HG02884 (cell line): ENCODE measurements at regions not wholly inside any gene's neighbourhood (a gene's known extent, or its start where the extent isn't known, plus 50 kb on each side); places are given as distances from the start of the nearest gene placed in this dataset.

Experiments used
- ATAC-seq: cut with Tn5 transposase; IDR thresholded peaks from one replicate; pipeline ENCODE4 v1.9.1; 2021; ENCODE audit warnings: mild to moderate bottlenecking, moderate library complexity; ENCODE audit not compliant: unreplicated experiment

DNA sequence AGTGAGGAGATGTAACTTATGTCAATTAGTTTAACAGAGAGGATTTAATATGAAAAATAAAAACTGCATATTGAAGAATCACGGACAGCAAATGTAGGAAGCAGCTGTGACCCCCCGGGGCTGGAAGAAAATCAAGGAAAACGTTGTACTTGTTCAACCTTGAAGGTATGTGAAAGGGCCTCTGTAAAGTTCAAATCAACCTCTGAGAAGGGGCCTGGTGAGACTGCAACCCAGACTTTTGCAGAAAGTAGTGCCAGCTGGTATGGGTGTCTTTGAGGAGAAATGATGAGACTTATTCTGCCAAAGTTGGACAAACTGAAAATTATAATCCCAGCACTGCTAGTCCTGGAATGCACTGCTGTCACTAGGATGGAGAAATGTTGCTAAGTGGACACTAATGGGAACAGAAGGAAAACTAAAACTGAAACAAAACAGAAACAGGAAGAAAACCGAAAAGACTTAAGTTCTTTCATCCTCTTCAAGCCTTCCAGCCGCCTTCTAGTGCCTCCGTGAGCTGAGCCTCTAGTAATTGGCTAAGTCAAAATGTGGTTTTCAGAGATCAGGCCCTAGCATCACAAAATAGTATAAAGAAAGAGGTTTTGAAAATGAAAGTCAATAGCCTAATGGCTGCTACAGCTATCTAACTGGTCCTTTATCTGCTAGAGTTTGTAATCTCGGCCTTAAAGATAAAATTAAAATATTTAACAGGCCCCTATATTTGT, 253.7 kb upstream of the SORCS1 start:
- no peak for ATAC-seq

DNA sequence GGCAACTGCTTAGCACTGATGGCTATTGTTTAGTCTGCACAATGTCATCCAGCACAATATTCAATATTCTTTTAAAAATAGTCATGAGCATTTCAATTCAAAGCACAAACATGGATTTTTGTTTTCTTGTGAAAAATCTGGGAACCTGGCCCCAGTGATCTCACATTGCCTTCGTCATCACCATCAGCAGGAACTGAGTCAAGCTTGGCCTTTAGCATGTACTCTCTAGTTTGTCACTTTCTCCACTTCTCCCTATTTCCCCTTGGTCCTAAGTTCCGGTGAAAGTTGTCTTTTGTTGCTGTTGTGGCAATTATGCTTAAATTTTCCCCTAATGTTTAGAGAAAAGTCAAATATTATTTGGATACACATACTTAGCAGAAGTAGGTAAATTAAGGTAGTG, 252.9 kb upstream of the SORCS1 start:
- no peak for ATAC-seq

DNA sequence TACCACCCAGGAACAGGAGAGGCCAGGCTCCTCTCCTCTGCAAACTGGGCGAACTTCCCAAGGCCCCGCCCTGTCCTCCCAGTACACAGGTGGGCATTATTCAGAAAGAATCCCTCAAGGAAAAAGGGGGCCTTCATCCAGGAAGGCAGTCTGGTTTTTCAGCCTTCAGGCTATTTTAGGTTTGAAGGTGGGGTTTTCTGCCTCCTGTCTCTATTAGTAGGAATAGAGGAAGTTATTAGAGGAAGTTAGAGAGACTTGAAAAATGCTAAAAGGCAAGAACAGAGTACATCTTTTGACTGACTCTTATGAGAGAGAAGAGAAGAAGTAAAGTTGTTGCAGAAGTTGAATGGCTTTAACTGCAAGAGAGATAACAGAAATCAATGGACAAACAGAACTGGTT, 250.9 kb upstream of the SORCS1 start:
- no peak for ATAC-seq

GRCh38 chr10:107413971-107414370, 249.5 kb upstream of the SORCS1 start:
- ATAC-seq = no peak

DNA sequence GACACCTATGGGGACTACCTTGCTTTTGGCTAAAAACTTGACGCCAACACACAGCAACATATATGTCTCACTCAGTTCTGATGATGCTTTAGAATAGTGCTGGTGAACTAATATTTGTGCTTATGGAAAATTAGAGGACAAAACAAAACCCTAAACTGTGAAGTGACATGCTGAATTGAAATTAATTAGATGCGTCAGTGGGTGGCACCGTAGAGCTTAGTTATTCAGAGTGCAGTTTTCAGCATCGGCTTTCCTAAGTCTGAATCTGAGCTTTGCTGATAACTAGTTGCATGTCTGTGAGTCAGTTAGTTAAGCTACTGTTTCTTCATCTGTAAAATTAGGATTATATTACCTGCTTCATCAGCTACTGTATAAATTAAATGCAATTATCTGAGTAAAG, 245.0 kb upstream of the SORCS1 start:
- no peak for ATAC-seq

DNA sequence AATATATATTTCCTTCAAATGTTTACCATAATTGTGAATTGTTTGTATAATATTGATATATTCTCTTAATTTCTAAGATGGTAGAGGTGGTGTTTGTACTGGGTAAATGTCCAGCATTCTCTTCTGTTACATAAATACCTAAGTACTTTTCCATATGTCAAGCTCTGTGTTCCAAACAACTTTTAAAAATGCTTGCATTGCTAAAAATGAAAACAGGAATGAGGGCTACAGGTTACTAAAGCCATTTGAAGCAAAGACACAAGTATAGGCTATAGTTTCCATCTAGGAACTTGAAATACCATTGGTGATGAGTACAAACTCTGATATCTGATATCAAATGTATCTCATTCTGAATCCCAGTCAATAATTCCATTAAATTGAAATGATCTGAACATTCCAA, 233.6 kb upstream of the SORCS1 start:
- no peak for ATAC-seq

- ATAC-seq = no peak
These were observed 227.4 kb upstream of the SORCS1 start for GRCh38 chr10:107391901-107392300.

- ATAC-seq = no peak
These were observed 226.1 kb upstream of the SORCS1 start for GRCh38 chr10:107390563-107390962.

DNA sequence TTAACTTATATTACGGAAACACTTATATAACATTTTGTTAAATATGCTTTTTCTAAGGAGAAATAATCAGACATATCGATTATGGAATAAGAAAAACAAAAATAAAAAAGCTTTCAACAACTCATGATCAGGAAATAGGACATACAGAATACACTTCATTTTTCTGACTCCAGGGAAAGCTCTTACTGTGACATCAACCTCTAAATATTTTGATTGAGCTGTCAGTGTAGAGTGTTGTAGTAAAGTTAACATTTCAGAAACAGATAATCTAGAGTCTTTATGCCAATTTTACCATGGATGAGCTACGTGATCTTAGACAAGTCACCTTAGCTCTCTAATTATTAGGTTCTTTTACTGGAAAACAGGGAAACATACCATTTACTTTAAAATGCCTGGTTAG, 218.9 kb upstream of the SORCS1 start:
- ATAC-seq = no peak

GRCh38 chr10:107379601-107380000, 215.1 kb upstream of the SORCS1 start:
- ATAC-seq = no peak

- no peak for ATAC-seq
These were observed 207.3 kb upstream of the SORCS1 start for GRCh38 chr10:107371801-107372200.

DNA sequence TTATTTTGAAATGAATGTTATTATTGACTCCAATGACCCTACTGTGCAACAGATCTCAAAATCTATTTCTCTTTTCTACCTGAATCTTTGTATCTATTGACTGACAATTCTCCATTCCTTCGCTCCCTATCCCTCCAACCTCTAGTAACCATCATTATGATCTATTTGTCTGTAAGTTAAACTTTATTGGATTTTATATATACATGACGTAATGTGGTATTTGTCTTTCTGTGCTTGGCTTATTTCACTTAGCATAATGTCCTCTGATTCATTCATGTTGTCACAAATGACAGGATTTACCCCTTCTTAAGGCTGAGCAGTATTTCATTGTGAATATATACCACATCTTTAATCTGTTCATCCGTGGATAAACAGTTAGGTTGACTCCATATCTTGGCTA, 200.4 kb upstream of the SORCS1 start:
- no peak for ATAC-seq

DNA sequence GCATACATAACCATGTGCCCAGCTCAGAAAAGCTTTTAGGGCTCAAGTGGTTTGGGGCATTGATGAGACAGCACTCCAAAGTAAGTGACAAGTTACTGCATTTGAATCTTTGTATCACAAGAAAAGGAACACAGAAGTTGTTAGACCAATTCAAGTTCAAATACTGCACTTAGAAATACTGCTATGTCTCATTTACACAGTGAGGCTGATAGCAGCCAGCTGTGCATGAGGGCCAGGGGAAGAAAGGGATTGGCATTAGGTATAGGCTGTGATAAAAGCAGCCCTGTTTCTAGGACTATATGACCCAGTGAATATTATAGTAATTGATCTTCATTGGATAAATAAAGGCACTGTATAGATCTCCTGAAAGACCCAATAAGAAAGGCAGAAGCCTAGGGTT, 197.8 kb upstream of the SORCS1 start:
- no peak for ATAC-seq

DNA sequence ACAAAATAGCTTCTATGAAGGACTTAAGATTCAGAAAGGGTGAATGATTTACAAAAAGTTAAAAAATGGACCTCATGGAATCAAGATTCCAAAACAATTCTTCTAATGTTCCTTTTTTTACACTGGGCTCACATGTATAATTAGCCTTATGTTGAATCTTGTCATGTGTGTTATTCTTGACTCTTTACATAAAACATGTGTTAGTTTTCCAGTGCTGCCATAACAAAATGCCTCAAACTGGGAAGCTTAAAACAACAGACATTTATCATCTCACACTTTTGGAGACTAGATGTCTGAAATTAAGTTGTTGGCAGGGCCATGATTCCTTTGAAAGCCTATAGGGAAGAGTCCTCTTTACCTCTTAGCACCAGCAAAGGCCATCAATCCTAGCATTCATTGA, 192.5 kb upstream of the SORCS1 start:
- no peak for ATAC-seq

DNA sequence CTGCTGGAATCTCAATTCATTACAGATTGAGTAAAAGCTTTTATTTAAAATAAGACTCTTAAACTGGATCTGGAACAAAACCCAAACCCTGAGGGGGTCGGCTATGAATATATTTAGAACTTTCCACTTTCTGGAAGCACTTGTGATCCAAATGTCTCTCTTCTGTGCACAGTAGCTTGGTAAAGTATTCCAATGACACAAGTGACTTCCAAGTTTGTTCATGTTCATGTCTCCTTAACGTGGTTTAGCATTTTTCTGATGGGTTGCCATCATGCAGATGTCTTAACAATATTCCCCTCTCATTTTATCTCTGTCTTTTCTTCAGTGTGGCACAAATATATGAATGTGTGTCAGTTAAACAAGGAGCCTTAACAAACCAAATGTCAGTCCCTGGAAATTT, 191.9 kb upstream of the SORCS1 start:
- no peak for ATAC-seq

- no peak for ATAC-seq
These were observed 178.2 kb upstream of the SORCS1 start for GRCh38 chr10:107342711-107343110.

- no peak for ATAC-seq
These were observed 176.8 kb upstream of the SORCS1 start for GRCh38 chr10:107341281-107341680.

- ATAC-seq = no peak
These were observed 175.8 kb upstream of the SORCS1 start for GRCh38 chr10:107340326-107340725.

DNA sequence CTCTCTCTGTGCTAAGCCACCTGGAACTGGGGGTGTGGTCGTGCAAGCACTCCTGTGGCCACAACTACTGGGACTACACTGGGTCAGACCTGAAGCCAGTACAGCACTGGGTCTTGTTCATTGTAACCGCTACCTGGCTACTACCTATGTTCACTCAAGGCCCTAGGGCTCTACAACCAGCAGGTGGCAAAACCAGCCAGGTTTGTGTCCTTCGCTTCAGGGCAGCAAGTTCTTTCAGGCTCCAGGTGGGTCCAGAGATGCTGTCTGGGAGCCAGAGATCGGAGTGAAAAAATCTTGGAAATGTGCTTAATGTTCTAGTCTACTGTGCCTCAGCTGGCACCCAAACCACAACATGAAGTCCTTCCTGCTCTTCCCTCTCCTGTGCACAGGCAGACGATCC, 171.6 kb upstream of the SORCS1 start:
- ATAC-seq = no peak

DNA sequence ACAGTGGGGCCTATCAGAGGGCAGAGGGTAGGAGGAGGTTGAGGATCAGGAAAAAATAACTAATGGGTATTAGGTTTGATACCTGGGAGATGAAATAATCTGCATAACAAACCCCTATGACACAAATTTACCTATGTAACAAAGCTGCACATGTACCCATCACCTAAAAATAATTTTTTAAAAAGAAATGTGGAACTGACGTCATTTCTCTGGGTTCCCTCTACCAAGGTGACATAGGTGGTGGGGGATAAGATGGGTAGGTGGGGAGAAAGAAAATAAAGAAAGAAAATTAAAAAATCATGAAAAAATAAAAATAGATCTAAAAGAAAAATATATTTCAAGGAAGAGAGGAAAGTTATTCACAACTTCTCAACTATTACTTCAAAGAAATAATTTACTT, 153.1 kb upstream of the SORCS1 start:
- ATAC-seq = no peak

GRCh38 chr10:107303203-107303602, 138.7 kb upstream of the SORCS1 start:
- ATAC-seq = no peak

- no peak for ATAC-seq
These were observed 135.1 kb upstream of the SORCS1 start for GRCh38 chr10:107299606-107300005.

DNA sequence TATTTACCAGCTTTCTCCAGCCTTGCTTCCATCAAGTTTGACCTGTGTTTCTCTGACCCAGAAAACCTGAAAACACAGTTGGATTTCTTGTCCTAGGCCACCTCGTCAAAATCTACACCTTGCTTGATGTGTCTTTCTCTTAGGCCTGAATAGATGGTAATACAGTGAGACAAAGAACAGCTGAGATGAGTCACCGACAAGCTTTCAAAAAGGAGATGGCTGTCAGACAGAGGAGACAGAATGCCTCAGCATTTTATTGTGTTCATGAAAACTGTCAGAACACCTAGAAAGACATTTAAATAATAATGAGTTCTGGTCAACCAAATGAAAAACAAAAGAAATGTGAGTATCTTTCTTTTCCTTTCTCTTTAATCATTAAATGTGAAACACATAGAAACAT, 119.7 kb upstream of the SORCS1 start:
- no peak for ATAC-seq
